Renal cortical epithelial cell (primary cell): ENCODE measurements at regions not wholly inside any gene's neighbourhood (a gene's known extent, or its start where the extent isn't known, plus 50 kb on each side); places are given as distances from the start of the nearest gene placed in this dataset.

Experiments
- DNase-seq: peaks from one replicate; pipeline ENCODE4 v3.0.0-alpha.2; 2011; ENCODE audit warnings: low read depth

DNA sequence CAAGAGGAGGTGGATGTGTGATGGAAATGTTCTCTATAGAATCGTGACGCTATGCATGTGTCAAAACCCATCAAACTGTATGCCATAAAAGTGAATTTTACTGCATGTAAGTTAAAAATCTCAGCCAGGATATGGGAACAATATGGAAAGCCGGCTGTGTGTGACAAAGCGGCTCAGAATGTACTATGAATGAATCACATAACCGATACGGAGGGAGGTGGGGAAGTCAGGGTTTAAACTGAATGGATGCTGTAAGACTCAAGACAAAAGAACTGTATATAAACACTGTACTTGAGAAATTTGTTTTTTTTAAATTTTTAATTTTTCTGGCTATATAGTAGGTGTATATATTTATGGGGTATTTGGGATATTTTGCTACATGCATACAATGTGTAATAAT is 111.6 kb upstream of the PDE4B start:
- DNase-seq = no peak

DNA sequence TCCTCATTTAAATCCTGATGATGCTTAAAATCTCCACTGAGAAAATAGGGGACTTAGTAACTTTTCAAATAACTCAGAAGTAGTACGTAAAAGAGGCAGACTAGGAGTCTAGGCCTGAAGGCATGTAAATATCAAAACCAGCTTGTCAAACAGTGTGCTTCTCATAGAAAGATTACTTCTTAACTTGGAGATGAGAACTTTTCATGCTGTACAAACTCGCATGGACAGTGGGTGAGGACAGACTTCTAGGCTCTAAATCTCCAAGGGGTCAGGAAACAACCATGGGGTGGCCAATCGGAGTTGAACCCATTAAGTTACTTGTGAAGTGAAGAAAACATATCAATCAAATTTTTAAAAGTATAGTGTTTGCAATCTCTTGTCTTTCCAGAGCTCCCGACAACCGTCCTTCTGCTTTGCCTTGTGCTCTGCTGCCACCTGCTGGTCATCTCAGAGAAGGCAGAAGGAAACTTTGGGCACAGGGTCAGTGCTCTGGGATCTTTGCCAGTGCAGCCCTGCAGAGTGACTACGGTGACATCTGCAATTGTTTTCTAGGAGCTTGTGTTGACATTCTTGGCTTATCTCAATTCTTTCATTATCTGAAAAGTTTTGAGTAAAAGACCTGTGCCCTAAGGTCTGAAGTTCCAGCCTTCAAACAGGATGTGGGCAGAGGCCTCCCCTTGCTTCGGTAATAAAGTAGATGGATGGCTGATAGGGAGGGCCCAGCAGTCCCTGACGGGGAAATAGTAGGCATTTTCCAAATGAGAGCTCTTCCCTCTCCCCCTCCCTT is 105.1 kb upstream of the PDE4B start:
- DNase-seq = peak; percentile 47

GRCh38 chr1:65688215-65688566 is 104.5 kb upstream of the PDE4B start:
- no peak for DNase-seq

DNA sequence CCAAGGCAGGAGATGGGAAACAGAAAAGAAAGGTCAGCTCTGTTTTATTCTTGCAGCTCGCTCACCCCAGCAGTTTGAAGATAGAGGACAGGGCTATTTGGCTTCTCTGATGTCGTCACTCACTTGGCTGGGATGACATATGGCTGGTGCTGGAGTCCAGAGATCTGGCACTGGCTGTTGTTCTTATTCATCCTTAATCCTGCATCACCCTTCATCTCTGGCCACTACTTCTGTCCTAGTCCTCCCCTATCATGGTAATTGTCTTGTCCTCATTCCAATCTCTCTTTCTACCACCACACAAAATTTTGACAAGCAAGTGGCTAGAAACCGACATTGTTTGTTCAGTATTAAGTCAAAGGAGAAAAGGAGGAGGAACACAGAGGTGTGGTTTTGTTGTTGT is 103.8 kb upstream of the PDE4B start:
- no peak for DNase-seq

DNA sequence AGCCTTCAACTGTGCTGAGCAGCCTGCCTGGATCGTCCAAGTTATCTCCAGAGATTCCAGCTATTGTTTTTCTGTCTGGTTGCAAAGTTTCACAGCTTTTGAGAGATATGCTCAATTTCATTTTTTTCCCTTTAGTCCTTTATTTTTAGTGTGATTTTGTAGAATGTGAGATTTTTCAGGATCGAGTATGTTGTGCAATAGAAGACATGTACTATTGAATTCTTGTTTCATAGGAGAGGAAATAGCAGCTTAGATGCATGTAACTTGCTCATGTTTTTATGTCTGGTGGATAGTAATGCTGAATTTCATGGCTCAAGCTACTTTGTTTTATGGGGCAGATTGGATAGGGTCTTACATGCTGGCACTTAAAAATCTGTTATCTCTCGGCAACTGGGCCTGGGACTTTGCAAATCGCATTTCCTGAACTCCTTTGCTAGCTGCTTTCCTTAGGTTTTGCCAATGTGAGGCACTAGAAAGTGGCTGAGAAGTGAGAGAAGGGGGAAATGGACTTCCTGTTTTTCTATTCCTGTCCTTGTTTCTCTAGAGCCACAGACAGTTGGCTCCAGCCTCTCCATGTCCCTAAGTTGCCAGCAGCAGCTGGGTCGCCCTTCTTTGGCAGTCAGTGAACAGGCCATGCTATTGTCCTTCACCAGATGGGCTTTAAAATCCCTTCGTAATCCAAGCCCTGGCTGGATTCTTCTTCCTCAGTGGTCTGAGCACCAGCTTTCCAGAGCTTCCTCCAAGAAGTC is 101.4 kb upstream of the PDE4B start:
- no peak for DNase-seq

DNA sequence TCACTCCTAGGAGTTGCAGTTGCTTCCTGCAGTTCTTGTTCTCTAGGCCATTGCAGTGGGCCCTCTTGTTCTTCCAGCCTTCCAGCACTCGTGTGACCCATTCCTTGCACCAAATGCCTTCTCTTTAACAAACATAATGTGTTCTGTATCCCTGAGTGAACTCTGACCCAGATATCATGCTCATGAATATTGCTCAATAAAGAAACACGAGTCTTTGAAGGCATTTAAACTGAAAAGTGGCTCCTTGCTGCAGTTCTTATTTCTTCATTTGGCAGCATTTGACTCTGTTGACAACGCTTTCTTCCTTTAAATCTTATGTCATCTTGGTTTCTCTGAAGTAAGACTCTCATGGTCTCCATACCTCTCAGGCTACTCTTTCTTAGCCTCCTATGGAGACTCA is 100.7 kb upstream of the PDE4B start:
- no peak for DNase-seq

- DNase-seq = no peak
Measured at GRCh38 chr1:65694126-65694525, 98.6 kb upstream of the PDE4B start.

- no peak for DNase-seq
Measured at GRCh38 chr1:65694933-65695332, 97.8 kb upstream of the PDE4B start.

DNA sequence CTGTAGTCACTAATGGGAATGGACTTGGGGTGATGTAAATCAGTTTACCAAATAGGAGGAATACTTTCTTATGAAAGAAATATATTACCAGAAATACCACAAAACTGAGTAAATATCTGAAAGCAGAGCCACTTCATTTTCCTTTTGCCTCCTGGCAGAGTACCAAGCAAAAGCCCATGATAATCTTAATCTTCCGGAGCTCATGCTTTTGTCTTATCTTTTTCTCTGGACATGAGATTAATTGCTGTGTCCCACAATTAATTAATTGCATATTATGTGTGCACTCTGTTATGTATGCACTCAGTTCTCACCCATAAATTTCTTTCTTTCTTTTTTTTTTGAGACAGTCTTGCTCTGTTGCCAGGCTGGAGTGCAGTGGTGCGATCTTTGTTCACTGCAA is 94.1 kb upstream of the PDE4B start:
- no peak for DNase-seq

- no peak for DNase-seq
Measured at GRCh38 chr1:65703853-65704252, 88.8 kb upstream of the PDE4B start.

DNA sequence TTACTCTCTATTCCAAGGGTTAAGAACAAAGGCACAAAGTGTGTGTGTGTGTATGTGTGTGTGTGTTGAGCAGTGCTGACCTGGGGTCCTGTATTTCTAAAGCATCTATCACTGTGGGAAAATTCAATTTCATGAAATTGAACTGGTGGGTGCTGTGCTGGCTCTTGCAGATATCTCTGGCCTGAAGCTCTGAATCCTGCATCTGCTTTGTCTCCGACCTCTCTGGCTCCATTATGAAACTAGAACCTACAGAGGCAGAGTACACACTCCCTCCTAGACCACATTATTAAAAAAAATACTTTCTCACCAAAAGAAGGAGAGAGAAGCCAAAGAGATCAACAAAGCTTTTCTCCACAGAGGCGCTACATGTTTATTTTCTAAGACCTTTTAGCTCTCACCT is 88.4 kb upstream of the PDE4B start:
- DNase-seq = no peak

DNA sequence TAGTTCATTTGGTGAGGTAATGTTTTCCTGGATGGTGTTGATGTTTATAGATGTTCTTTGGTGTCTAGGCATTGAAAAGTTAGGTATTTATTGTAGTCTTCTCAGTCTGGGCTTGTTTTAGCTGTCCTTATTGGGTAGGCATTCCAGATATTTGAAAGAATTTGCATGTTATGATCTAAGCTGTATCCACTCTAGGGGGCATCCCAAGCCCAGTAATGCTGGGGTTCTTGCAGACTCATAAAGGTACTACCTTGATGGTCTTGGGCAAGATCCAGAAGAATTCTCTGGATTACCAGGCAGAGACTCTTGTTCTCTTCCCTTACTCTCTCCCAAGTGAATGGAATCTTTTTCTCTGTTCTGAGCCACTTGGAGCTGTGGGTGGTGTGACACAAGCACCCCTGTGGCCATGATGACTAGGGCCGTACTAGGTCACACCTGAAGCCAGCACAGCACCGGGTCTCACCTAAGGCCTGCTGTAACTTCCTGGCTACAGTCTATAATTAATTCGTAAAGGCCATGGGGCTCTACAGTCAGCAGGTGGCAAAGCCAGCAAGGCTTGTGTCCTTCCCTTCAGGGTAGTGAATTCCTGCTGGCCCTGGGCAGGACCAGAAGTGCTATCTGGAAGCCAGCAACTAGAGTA is 74.8 kb upstream of the PDE4B start:
- peak; percentile 33 for DNase-seq

- no peak for DNase-seq
Measured at GRCh38 chr1:65719391-65719790, 73.3 kb upstream of the PDE4B start.

DNA sequence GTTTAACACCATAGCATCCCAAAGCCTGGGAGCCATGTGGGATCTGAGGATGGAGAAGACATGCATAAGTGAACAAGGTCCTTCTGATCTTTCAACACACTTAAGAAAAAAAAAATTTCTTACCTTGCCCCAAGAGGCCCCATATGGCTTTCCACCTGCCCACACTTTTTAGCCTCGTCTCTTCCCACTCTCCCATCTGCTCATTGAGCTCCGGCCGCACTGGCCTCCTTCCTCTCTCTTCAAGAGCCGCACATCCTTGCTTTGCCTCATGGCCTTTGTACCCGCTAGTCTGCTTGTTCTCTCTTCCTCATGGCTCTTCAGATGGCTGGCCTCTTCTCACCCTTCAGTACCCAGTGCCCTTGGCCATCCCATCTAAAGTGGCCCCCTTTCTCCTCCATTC is 70.2 kb upstream of the PDE4B start:
- DNase-seq = no peak

- no peak for DNase-seq
Measured at GRCh38 chr1:65724151-65724550, 68.5 kb upstream of the PDE4B start.

DNA sequence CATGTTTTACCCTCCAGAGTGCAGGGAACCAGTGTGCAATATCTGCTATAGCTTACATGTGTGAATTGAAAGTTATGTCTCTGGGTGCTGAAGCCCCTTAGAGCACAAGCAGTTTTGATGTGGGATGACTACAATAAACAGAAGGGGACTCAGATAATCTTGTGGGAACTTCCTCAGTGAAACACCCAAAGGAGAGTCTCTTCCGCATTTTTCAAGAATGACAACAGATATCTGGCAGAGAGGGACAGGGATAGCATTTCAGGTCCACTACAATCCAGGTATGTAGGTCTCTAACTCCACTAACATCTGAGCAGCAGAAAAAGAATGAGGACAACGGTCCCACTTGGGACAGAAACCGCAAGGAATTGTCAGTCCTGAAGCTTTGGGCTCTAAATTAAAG is 67.6 kb upstream of the PDE4B start:
- DNase-seq = no peak

DNA sequence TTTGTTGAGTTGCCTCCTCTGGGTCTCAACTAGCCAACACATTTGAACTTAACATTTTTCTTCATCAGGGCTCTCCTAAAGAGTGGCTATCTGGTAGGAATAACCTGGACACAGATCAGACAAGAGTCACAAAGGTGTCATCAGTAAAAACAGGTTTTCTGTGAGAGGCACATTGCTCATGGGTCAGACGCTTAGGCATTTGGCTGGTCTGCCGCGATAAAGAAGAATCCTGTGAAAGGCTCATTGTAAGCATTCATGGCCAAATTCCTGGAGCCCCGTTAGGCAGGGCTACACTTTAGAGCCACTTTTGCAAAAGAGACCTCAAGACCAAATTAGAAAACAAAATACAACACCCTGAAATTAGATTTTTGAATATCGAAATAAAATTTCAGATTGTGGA is 64.2 kb upstream of the PDE4B start:
- DNase-seq = no peak

GRCh38 chr1:65729259-65729658 is 63.4 kb upstream of the PDE4B start:
- DNase-seq = no peak

DNA sequence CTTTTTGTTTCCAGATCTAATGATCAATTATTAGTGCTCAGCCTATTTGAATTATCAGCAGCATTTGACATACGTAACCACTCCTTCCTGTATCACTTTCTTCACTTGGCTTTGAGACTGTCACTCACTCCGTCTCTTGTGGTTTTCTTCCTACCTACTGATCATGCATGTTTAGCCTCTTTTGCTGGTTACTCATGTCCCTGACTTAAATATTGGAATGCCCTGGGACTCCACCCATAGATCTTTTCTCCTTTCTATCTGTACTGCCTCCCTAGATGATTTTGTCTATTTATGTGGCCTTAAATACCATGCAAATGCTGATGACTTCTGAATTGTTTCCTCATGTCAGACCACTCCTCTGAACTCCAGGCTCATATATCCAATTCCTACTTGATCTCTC is 57.7 kb upstream of the PDE4B start:
- no peak for DNase-seq

- DNase-seq = no peak
Measured at GRCh38 chr1:65741993-65742392, 50.7 kb upstream of the PDE4B start.
